ENCODE measurements at regions not wholly inside any gene's neighbourhood (a gene's known extent, or its start where the extent isn't known, plus 50 kb on each side); places are given as distances from the start of the nearest gene placed in this dataset.

GRCh38 chr4:35697210-35697736, 547.0 kb downstream of the ARAP2 start:
- POLR2A ChIA-PET: no interaction called here
- no peaks in the 10 kb centered on the region for H3K27me3 Mint-ChIP-seq
- intact Hi-C loops (cut with micrococcal nuclease): no loop called here
- no peak overlapping the region for H3K27ac Mint-ChIP-seq
- H3K4me1 Mint-ChIP-seq: no peaks in the 10 kb centered on the region
- ATAC-seq (ENCODE audit: low read depth) (no peak), DNase-seq (no peak)
- TF ChIP-seq CTCF (IDR thresholded peaks at IDR 0.05): no peak
- no peak overlapping the region for H3K4me3 Mint-ChIP-seq
- CTCF ChIA-PET: no interaction called here
- no peaks in the 10 kb centered on the region for H3K9me3 Mint-ChIP-seq
- H3K36me3 Mint-ChIP-seq (ENCODE audit: low read depth): no peaks in the 10 kb centered on the region

GRCh38 chr4:35700663-35701062, 543.7 kb downstream of the ARAP2 start:
- no peak overlapping the region for H3K27ac Mint-ChIP-seq
- no peak overlapping the region for H3K4me3 Mint-ChIP-seq
- TF ChIP-seq CTCF (IDR thresholded peaks at IDR 0.05): no peak
- no peaks in the 10 kb centered on the region for H3K4me1 Mint-ChIP-seq
- H3K27me3 Mint-ChIP-seq: no peaks in the 10 kb centered on the region
- H3K9me3 Mint-ChIP-seq: no peaks in the 10 kb centered on the region
- ChIA-PET CTCF (no interaction called here), POLR2A (no interaction called here)
- intact Hi-C loops (cut with micrococcal nuclease): no loop called here
- no peak for DNase-seq
- no peaks in the 10 kb centered on the region for H3K36me3 Mint-ChIP-seq (ENCODE audit: low read depth)
- ATAC-seq (ENCODE audit: low read depth): no peak

GRCh38 chr4:35709080-35709479, 535.2 kb downstream of the ARAP2 start:
- Mint-ChIP-seq H3K27me3 (no peaks in the 10 kb centered on the region), H3K36me3 (ENCODE audit: low read depth) (no peaks in the 10 kb centered on the region), H3K4me1 (no peaks in the 10 kb centered on the region), H3K9me3 (peaks cover 12% of the 10 kb centered on the region), H3K4me3 (no peak overlapping the region), H3K27ac (no peak overlapping the region)
- intact Hi-C loops (cut with micrococcal nuclease): no loop called here
- ATAC-seq (ENCODE audit: low read depth): no peak
- TF ChIP-seq CTCF (IDR thresholded peaks at IDR 0.05): no peak
- CTCF ChIA-PET: no interaction called here
- POLR2A ChIA-PET: no interaction called here
- DNase-seq: no peak

- Mint-ChIP-seq H3K36me3 (ENCODE audit: low read depth) (no peaks in the 10 kb centered on the region), H3K27ac (no peak overlapping the region), H3K9me3 (peaks cover 20% of the 10 kb centered on the region), H3K4me3 (no peak overlapping the region), H3K27me3 (no peaks in the 10 kb centered on the region), H3K4me1 (no peaks in the 10 kb centered on the region)
- TF ChIP-seq CTCF (IDR thresholded peaks at IDR 0.05): no peak
- intact Hi-C loops (cut with micrococcal nuclease): no loop called here
- POLR2A ChIA-PET: no interaction called here
- CTCF ChIA-PET: no interaction called here
- ATAC-seq (ENCODE audit: low read depth) (no peak), DNase-seq (no peak)
Measured at GRCh38 chr4:35710343-35710742, 534.0 kb downstream of the ARAP2 start.

GRCh38 chr4:35711127-35711526, 533.2 kb downstream of the ARAP2 start:
- Mint-ChIP-seq H3K4me1 (no peaks in the 10 kb centered on the region), H3K27me3 (no peaks in the 10 kb centered on the region), H3K27ac (no peak overlapping the region), H3K4me3 (no peak overlapping the region), H3K9me3 (peaks cover 21% of the 10 kb centered on the region), H3K36me3 (ENCODE audit: low read depth) (no peaks in the 10 kb centered on the region)
- DNase-seq (no peak), ATAC-seq (ENCODE audit: low read depth) (no peak)
- ChIA-PET CTCF (no interaction called here), POLR2A (no interaction called here)
- intact Hi-C loops (cut with micrococcal nuclease): no loop called here
- no peak for TF ChIP-seq CTCF (IDR thresholded peaks at IDR 0.05)

All from activated B cell treated with CpG ODN at 0.5 μM for 24 hours (primary cell).